HG03521 (cell line): ENCODE measurements at regions not wholly inside any gene's neighbourhood (a gene's known extent, or its start where the extent isn't known, plus 50 kb on each side); places are given as distances from the start of the nearest gene placed in this dataset.
A peak's percentile ranks its signal among the peaks of the same experiment; 100 is the strongest.
"Not testable (repeated sequence)": the region's sequence is repeated elsewhere in the genome, so short reads cannot be mapped to it uniquely, and the experiment has no call there.

Source experiments
- ATAC-seq: cut with Tn5 transposase; IDR thresholded peaks from one replicate; pipeline ENCODE4 v1.9.1; 2021; ENCODE audit warnings: mild to moderate bottlenecking, moderate library complexity; ENCODE audit not compliant: unreplicated experiment

DNA sequence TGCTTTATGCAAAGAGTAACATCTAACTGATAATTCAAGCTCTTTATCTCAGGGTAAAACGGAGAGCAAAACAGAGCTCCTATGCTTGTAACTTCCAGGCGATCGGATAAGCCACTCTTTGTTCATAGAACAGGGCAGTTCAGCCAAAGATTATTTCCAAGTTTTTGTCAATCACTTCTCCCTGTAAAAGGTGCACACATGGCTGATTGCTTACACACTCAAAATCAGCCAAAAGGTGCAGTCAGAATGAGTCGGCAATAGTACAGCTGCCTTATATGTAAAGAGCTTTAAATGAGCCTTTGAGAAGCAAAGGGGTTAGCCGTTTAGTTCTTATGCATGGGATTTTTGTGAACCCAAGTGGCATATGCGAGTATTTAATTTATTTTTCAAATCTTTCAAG is 449.6 kb upstream of the POU3F2 start:
- ATAC-seq: no peak

DNA sequence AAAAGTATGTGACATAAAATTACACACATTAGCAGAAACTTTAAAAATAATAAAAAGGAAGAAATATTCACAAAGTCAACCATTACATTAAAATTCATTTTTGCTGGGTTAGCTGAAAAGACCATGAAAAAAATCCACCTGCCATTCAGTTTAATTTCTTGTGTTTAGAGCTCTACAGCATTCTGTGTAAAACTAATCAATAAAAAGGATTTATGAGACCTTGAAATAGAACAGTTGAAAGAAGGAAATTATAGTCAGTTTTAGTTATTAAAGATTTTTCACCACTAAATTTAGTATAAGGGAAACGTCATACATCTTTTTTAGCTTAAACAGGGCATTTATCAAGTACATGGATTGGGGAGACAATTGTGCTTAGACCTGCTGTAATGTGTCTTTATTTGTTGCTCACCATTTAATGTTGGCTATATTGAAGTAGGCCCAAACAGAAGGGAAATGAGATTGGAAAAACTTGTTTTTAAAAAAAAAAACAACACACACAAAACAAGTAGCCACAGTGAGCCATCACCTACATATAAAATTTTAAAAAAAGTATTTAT is 438.7 kb upstream of the POU3F2 start:
- ATAC-seq: no peak

DNA sequence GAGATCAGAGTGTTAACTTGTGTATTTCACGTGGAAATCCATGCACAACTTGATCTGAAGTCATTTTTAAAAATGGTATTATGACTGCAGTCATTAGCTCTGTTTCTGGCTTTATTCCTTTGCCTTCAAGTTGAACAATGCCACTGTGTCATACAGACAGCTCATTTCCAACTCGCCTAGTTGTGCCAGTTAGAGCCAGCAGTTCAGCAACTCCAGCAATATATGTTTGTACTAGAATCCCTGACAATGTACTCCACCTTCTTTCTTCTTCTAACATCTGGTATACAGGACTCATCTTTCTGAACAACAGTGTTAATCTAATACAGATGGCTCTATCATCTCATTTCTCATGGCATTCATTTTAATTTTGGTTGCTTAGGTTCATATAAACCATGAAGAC is 418.3 kb upstream of the POU3F2 start:
- no peak for ATAC-seq

DNA sequence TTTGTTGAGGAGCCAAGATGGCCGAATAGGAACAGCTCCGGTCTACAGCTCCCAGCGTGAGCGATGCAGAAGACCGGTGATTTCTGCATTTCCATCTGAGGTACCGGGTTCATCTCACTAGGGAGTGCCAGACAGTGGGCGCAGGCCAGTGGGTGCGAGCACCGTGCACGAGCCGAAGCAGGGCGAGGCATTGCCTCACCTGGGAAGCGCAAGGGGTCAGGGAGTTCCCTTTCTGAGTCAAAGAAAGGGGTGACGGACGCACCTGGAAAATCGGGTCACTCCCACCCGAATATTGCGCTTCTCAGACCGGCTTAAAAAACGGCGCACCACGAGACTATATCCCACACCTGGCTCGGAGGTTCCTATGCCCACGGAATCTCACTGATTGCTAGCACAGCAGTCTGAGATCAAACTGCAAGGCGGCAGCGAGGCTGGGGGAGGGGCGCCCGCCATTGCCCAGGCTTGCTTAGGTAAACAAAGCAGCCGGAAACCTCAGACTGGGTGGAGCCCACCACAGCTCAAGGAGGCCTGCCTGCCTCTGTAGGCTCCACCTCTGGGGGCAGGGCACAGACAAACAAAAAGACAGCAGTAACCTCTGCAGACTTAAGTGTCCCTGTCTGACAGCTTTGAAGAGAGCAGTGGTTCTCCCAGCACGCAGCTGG is 417.7 kb upstream of the POU3F2 start:
- ATAC-seq: not testable (repeated sequence)

DNA sequence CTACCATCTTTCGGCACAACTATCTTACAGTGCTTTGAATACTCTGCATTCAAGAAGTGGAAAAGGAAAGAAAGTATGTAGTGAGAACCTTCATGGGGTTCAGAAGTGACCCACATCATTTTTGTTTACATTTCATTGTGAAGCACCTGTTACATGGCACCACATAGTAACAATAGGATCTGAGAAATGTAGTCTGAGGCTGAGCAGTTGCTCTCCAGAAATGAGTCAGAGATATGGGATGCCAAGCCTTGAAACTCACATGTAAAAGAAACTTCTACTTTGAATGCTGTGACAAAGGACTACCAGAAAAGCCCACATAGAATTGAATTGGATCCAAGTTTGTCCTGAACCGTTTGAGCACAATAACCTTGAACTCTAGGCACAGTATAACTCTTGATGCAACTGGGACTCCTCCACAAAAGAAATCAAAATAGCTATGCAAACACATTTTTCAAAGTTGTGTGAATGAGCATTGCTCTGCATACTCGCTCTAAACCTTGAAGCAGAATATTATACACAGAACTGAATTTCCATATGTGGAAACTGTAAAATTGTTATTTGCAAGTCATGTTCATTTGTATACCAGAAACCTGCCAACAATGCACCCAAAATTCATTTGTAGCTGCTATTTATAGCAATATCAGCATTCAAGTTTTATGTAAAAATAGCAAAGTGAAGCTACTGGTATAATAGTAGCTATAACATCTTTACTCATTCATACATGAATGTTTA is 400.9 kb upstream of the POU3F2 start:
- peak; percentile 90 for ATAC-seq

DNA sequence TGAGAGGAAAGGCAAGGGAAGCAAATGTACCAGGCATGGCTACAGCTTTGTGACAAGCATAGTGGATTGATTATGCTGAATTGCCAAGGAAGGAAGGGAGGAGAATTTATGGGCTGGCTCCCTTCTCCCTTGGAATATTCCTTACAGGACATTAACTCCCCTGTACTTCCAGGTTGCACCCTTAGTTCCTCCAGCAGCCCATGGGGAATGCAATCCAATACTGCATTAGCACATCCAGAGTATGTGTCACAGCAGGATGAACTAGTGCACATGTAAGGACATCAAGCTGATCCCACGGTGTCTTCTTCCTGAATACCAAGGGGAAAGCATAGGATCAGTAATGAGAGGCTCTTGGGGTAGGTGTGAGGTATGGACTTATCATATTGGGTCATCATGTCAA is 390.7 kb upstream of the POU3F2 start:
- ATAC-seq: no peak

DNA sequence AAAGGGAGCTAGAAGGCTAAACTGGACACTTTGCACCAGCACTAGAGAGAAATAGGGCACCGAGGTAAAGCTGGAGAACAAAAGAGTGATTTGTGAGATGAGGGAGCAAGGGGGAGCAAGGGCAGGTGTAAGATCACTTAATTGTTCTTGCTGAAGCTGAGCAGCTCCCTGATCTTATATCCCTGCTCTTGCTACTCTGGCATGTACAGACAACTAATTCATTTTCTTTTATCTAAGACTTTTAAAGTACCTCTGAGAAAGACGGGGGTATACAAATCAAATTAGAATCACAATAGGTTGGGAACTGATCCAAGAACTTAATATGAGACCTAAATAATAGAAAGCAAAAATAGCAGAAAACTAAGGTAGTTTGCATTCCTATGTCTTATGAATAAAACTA is 381.7 kb upstream of the POU3F2 start:
- no peak for ATAC-seq

DNA sequence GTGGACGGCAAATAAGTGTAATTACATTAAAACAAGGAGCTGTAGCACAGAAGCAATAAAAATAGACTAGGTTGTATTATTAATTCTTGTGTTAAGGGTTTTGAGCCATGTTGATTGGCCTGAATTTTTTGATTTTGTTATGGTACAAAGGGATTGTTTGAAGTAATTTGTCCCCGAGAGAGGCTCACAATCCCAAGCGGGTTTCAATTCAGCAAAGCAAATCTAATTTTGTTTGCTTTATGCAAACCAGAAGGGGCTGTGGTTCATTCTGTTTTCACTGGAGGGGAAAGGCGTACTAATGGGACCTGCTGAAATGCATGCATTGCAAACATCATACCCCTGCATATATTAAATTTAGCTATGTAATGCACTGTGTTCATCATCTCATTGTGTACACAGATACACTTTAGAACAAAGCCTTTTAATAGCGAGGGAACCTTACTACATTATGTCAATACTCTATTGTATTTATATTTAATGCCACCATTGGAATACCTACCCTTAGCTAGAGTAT is 379.5 kb upstream of the POU3F2 start:
- ATAC-seq: no peak

DNA sequence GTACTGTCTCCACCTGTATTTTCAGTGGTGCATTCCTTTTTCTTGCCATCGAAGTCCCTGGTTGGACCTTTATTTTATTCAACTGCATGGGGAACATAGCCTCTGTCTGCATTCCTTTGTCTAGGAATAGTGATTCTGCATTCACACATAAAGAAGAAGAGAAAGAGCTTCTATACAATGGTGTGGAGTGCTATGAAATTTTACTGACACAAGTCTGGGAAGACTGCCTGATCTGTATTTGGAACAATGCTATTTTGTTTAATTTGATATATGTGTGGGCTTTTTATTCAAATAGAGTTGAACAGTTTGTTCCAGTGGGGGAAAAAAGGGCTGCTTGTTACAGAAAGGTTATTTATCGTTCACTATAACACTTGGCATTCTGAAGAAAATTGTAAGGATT is 375.7 kb upstream of the POU3F2 start:
- no peak for ATAC-seq

DNA sequence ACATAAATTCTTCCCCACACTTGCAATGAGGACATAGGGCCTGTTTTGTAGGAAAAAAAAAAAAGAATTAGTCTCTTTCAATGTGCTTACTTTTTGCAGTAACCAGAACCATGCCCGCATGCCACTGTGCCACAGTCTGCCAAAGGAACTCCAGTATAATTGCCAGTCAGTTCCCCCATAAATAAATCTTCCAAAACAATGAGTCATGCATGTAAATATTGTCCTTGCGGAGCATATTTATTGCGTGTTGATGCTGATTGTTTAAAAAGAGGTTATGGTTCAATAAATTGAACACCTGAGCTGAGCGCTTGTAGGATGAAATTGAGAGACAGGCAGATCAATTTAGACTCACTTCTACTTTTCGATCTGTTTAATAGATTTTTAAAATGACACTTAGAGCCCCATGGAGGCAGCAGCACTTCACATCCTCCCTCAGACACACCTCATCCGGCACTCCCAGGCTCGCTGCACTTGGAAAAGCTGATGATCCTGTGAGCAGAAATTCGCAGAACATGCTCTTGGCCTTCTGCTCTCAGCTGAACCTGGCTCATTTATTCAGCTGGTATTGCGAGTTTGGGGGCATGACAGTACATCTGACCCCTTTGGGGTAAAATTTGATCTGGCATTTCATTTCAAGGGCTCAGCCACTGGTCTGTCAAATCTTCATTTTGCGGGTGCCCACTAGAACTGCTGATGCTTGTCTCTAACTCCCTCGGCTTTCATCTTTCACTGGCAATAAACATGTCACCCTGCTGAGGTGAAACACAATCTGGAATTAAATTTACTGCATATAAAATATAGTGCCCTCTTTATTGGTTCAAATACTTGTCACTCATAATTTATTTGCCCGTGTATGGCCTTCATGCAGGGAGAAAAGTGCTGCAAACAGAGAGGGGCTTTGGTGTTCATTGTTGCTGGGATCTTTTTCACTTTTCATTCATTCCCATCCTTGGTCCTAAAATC is 371.1 kb upstream of the POU3F2 start:
- ATAC-seq: no peak

DNA sequence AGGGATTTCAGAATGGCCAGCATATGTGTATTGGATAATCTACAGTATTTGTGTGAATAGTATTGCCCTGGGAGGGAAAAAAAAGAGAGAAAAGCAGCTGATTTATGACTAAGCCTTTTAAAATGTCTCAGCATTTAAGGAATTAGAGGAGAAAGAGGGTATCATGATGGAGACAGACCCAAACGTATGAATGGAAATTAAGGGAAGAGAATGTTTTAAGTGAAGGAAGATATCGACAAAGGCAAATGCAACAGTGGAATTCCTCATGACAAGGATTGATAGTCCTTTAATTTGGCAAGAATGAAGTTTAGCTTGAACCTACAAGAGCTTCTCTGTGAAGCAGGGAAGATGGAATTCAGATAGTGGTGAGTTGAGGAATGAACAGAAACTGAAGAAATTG is 367.3 kb upstream of the POU3F2 start:
- ATAC-seq: no peak

DNA sequence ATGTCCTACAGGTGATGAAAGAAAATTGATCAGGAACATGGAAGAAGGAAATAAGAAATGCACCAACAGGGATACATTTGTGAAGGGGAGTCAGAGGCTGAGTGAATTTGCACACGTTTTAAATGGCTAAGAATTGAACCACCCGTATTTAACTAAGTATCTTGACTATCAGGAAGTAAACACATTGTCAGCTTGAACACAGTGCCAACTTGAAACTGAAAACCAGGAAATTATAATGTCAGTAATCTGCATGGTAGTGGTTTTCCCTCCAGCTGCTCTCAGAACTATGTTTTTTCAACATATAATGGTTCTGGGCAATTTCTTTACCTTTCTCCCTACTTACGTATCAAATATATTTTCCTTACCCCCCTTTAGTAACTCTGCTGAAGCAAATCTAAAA is 366.5 kb upstream of the POU3F2 start:
- no peak for ATAC-seq

DNA sequence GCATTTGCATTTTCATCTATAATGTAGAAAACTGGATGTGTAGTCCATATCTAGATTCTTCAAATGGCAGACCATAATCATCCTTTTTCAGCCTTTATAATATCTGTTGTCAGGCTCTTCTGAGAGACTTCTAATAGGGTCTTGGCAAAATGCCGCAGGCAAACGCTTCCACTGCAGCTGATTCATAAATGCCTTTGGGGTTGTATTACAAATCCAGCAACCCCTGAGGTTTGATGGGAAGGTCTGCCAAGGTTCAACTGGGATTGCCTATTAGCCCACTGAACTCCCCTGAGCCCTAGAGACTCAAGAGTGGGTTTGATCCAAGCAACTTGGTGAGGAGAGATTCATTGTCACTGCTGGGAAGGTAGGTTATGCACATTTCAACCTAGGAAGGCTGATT is 365.2 kb upstream of the POU3F2 start:
- ATAC-seq: no peak

DNA sequence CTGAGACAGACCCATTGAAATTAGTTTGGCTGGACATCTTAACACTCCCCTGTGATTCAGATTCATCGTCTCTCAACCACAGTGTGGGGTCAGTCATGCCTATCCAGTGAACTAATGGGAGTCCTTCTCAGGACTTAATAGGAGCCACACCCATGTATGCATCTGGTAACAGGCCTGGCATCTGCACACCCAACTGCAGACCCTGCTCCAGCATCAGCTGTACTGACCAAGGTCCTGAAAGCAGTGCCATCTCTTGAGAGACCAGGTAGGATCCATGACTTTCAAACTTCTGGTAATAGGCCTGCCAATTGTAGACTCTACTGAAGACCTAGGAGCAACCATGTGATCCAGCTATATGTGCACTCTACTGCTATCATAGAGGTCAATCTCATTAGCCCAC is 363.6 kb upstream of the POU3F2 start:
- ATAC-seq: no peak

DNA sequence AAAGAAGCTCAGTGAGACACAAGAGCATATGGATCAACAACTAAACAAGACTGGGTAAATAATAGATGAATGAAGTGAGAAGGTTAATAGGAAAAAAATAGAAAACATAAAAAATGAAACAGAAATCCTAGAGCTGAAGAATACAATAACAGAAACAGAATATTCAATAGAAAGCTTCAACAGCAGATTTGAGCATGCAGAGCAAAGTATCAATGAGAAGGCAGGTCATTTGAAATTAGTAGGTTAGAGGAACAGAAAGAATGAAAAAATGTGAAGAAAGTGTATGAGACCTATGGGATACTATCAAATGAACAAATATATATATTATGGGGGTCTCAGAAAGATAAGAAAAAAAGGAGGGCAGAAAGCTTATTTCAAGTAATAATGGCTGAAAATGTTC is 362.9 kb upstream of the POU3F2 start:
- ATAC-seq: no peak

DNA sequence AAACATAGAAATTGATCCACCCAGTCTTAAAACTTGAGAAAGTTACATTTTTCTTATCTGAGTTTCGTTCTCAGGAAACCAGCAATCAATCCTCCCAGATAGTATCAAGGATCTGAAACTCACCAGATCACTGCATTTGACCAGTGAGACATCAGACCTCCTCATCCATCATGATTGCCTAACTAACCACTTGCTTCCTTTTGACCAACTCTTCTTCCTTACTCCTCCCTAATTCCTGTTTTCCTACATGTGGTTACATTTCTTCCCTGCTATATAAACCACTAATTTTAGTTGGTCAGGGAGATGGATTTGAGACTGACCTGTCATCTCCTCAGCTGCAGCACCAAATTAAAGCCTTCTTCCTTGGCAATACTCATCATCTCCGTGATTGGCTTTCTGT is 357.1 kb upstream of the POU3F2 start:
- no peak for ATAC-seq

DNA sequence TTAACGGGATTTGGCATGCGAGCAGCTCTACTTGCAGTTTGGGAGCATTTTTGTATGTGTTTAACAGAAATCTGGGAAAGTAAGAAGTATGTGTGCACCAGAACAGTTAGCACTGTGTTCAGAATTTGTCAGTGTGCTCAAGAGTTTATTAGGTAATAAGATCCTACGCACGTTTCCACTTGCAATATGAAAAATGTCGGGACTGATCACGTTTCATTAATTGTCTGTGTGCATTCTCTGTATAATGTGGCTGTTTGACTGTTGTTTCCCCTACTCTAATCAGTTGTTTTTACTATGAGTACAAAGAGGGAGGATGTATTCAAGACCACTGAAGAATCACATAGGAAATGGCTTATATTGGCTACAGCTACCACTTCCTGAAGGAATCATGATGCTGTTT is 349.7 kb upstream of the POU3F2 start:
- ATAC-seq: no peak

DNA sequence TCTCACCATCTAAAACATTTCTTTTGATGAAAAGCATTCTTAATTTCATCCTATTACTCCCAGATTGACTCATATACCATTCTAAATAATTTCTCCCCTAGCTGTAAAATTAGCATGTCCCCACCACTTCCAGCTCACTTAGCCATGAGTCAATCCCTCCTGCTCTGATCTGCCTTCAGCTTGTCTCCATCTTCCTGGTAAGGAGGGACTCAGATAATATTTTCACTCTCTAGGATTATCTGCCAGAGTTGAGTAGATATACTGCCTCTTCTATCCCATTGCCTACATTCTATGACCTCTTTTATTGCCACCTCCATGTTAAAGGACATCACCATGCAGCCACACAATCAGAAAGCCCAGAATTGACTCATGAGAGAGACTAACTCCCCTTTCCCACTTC is 348.8 kb upstream of the POU3F2 start:
- ATAC-seq: no peak

DNA sequence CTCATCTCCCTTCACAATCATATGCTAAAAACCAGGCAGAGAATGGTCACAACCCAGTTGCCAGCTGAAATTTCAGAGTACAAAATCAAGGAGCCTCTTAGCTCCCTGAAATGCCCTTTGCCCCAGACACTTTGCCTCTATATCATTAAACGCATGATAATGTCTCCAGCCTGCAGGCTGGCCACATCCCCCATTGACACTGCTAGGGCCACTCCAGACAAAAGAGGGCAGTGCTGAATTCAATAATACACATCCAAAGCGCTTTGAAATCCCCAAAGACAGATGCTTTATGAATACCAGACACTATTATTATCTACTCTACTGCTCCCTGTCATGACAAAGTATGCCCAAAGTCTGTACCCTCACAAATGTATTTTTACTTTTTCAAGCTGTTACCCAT is 348.3 kb upstream of the POU3F2 start:
- no peak for ATAC-seq

DNA sequence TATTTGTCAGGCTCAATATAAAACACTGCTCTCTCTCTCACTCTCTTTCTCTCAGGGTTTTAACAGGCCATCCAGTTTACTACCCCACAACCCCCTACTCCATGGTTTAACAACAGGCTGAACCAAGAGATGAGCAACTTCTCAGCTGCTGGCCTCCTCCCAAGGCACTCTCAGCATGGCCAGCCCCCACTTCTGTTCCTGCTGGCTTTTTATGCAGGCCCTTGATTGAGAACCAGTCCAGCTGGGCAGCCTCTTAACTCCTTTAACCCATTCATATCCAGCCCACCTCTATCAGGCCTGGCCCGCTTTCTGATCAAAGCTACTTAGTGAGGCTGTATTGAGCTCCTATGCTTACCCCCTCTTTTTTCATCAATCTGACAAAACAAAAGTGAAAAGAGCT is 346.8 kb upstream of the POU3F2 start:
- no peak for ATAC-seq

DNA sequence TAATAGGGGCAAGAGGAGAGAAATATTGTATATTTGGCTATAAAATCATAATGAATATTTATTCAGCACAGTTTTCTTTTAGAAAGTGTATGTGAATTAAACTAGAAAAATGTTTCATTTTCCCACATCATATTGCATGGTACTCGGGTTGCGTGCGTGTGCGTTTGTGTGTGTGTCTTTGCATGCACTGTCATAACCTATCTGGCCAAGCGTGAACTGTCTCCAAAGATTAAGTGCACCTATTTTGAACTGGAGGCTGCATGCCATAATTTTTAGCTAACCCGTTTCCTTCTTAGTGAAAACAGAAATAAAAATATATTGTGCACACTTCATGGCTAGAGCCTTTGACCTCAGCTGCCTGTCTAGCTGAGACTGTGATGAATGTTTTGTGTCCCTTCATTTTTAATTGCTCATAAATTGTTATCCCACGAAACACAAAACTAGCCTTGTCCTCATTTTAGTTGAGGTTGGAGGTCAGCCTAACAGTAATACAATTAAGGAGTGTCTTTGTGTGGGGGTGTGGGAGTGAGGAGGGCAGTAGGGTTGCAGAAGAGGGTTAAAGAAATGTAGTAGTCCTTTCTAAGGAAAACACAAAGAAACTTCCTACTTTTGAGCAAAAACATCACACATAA is 336.1 kb upstream of the POU3F2 start:
- no peak for ATAC-seq
